ENCODE measurements at regions not wholly inside any gene's neighbourhood (a gene's known extent, or its start where the extent isn't known, plus 50 kb on each side); places are given as distances from the start of the nearest gene placed in this dataset.
A peak's percentile ranks its signal among the peaks of the same experiment; 100 is the strongest.
"Not testable (repeated sequence)": the region's sequence is repeated elsewhere in the genome, so short reads cannot be mapped to it uniquely, and the experiment has no call there.

DNA sequence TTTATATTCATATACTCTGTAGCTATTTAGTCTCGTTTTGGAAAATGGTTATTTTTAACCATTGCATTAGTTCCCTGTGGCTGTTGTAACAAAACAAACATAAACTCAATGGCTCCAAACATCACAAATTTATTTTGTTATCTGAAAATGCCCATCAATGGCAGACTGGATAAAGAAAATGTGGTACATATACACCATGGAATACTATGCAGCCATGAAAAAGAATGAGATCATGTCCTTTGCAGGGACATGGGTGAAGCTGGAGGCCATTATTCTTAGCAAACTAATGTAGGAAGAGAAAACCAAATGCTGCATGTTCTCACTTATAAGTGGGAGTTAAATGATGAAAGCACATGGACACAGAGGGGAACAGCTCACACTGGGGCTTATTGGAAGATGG, 938.7 kb downstream of the NLGN4X start:
- DNase-seq: not testable (repeated sequence)

DNA sequence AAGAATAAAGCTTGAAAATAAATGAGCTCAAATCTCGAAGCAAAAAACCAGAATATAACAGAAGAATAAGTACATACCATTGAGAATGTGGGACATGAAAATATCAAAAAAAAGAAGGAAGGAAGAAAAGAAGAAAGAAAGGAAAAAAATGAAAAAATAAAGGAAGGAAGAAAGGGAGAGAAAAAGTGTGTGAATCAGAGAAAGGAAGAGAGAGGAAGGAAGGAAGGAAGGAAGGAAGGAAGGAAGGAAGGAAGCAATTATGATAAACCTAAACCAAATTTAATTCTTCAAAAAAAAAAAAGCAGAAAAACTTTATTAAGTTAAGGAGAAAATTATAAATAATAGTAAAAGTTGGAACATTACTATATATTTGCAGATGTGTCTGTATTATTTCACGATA, 949.8 kb downstream of the NLGN4X start:
- DNase-seq: no peak

DNA sequence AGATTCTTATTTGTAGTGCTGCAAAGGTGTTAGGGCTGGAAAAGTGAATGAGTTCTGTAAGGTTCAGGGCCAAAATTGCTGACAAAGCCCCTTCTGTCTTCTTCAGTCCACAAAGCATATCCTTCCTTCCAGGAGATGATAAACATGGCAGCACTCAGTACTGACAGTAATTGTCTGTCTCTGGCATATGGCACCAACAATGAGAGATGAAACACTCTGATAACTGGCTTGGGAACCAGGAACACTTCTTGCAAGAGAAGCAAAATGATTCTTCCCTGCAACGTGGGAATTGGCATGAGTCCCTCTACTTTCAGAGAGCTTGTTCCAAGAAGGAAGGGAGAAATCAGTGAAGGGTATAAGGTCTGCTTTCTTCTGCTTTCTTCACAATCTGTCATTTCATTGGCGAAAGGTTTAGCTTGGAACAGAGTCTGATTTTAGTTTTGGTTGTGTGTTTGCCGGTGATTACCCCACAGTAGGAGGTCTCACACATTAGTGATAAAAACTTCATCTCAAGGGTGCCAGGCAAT, 963.3 kb downstream of the NLGN4X start:
- no peak for DNase-seq

DNA sequence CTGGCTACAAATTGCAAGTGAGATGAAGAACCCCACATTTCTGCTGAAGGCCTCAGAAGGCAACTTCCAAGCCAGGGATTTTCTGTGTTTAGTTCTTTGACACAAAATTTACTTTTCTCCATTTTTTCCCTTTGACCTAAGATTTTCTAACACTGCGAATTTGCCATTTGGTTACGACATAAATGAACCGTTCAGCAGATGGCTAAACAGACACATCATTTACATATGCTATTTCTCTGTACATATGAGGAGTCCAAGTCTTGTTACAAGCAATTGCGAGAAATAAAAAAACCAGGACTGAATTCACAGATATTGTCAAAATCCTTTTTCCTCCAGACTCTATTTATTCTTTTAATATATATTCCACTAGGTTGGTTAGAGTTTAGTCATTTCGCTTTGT, 978.6 kb downstream of the NLGN4X start:
- no peak for DNase-seq

DNA sequence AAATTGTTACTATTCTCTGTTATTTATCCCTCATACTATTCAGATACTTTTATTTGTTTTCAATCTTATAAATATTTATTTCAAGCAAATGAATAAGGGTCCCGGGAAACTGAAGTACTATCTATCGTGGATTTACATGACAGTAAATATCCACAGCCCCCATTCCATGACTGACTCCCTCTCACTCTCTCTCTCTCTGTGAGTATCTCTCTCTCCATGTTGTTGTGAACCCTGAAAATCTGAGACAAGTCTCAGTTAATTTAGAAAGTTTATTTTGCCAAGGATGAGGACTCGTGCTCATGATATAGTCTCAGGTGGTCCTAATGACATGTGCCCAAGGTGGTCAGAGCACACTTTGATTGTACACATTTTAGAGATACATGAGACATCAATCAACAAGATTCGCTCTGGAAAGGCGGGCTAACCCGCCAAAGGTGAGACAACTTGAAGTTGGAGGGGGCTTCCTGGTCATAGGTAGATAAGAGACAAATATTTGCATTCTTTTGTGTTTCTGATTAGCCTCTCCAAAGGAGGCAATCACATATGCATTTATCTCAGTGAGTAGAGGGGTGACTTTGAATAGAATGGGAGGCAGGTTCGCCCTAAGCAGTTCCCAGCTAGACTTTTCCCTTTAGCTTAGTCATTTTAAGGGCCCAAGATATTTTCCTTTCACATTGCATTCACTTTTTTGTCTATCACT, 986.4 kb downstream of the NLGN4X start:
- DNase-seq: no peak

DNA sequence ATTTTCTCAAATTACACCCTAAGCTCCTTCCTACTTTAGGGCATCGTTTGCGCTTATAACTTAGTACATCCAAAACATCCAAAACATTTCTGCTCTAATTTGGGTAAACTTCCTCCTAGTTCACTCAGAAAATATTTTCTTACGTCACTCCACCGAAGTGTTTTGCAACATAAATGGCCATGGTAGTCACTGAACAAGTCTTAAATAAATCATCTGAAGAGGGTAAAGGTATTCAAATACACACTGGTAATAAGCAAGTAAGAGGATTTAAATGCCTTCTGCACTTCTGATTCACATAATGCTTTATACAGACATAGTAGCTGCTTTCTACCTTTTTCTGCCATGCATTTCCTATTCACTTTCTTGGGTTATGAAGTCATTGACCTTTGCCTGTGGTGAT, 991.9 kb downstream of the NLGN4X start:
- DNase-seq: no peak

DNA sequence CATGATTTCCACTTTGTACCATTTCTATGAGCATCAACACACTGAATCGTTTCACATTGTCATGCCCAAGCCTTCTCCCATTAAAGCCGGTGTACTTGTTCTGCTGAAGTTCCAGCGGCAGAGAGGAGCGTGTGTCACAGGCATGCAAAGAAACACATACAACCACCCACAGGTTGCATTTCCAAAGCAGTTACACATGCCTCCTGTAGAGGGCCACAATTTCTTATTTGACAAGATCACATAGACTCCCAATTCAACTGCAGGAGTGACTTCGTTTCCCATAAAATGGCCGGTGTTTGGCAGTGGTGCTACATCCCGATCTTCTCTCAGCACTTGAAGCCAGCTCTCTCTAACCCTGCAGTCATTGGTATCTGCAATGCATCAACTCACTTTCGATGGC, 992.6 kb downstream of the NLGN4X start:
- no peak for DNase-seq

DNA sequence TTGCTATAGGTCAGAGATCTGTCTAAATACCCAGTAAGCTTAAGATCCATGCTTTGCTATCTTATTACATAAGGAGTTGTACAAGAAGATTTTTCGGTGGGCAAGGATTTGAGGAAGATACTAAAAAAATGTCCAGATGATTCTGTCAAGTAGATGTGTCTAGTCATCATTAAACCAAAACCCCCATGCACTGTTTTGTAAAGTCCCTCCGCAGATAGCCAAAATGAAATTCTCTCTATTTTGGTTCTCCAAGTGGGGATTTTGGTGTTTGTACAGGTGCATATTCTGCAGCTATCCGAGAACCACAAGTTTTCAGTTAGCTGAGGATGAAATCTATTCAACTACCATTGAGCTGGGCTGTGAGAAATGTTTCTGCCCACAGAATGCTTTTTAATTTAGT, 994.8 kb downstream of the NLGN4X start:
- DNase-seq: no peak

DNA sequence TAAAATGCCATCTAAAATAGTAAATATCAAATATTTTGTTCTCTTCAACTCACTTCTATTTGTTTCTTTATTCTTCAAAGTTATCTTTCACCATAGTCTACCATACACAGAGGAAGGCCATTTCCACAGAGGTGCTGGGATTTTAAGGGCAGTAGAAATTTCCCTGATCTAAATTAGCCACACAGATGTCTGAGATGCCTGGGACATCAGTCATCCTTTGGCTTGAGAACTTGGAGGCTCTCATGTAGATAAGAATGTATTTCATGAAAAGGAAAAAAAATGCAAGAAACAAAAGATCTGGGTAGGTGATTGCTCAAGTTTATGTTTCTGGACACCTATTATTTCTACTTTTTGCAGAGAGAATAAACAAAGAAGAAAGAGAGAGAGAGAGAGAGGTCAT, 1008.2 kb downstream of the NLGN4X start:
- DNase-seq: no peak

DNA sequence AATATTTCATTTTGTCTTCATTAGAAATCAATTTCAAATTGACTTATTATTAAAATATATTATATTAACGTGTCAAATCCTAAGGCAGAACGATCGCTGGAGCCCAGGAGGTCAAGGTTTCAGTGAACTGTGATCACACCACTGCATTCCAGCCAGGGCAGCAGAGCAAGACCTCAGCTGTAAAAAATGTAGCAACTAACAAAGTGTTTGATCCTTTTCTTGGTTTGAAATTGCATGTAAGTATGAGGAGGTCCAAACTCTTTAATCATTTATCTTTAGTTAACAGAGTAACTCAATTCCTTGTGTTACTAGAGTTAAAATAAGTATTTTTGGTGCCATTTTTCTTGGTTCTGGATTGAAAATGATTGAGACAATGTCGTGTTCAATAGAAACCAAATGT, 1033.9 kb downstream of the NLGN4X start:
- no peak for DNase-seq

DNA sequence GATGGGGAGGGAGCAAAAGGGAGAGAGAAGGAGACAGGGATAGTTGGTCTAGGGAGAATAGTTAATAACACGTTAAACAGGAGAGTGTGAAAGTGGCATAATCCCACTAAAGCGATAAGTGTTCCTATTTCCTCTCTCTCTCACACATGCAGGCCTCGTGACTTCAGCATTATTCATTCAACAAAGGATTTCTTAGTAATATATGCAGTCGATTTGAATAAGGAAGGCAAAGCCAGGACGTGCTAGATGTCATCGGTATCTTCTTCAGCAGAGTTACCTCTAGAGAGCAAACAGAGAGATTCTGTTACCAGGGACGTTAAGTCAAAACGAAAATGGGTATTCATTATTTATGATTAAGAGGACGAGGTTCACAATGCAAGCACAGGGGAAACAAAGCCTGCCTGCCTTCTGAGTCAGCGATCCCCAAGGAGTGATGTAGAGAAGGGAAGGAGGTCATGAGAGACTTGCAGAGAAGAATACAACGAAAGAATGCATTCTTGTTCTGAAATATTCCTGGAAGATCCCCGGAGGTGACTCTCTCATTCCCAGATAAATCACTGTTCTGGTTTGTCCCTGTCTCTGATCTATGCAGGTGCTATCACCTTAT, 1048.4 kb downstream of the NLGN4X start:
- no peak for DNase-seq

DNA sequence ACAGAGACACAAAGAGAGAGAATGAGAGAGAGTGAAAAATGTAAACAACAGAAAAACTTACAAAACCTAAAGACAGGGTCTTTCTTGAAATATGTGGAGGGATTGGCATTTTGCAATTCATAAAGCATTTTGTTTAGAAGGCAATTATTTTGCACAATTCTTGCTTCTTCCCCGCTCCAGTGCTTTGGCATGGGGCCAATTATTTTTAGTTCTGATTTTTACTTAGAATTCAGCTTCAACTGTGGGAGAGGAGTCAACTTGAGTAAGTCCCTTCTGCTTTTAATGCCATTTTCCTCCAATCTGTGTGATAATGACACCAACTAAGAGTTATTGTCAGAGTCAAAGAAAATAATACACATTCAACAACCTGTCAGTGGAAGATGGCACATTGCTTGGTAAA, 1051.9 kb downstream of the NLGN4X start:
- no peak for DNase-seq

DNA sequence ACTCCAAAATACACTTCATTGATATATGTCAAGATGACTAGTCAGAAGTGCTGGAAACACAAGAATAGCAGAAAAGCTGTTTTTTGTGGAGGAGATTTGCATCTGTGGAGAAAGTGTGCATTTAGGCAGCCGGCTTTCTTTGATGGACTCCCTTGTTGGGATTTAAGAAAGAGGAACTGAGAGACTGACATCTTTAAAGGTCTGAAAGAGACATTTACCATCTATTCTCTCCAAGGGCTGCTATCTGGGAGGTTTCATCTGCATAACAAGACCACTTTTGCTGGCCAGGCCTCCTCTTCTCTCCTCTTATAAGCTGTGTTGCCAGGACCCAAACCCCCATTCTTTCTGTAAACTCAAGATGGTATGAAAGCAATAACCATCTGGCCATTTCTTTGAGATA, 1065.0 kb downstream of the NLGN4X start:
- no peak for DNase-seq

DNA sequence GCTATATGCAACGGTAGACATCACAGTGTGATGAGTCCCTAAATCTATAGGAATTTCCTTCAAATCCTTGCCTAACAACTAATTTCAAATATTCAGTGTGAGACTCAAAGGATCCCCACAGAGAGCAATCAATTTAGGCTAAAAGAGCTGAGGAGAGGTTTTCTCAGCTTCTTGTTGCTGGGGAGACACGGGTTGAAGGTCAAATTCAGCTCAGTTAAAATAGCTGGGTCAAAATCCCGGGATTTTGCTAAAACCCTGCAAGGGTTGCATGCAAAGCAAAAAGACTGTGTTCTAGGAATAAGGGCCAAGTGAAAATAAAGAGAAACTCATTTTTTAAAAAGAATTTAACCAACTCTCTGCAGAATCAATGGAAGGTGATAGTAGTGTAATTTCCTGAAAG, 1073.4 kb downstream of the NLGN4X start:
- no peak for DNase-seq

DNA sequence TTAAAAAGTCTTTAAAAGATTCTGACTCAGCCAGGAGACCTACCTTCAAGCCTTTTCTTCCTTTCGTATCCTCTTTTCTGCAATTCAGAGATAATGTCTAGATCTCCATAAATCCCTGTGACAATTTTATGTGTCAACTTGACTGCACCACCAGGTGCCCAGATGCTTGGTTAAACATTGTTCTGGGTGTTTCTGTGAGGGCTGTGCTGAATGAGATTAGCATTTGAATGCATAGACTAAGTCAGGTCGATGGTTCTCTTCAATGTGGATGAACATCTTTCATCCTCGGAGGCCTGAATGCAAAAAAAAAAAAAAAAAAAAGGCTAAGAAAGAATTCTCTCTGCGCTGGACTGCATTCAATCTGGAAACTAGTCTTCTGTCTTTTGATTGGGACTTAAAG, 1082.7 kb downstream of the NLGN4X start:
- no peak for DNase-seq

DNA sequence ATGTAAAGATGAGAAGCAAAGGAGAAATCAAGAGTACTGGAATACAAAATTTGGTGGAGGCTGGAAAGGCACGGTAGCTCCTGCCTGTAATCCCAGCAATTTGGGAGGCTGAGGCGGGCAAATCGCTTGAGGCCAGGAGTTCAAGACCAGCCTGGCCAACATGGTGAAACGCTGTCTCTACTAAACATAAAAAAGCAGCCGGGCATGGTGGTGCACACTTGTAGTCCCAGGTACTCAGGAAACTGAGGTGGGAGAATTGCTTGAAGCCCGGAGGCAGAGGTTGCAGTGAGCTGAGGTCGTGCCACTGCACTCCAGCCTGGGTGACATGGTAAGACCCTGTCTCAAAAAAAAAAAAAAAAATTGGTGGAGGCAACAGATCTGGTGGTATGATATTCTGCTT, 1086.0 kb downstream of the NLGN4X start:
- DNase-seq: no peak

DNA sequence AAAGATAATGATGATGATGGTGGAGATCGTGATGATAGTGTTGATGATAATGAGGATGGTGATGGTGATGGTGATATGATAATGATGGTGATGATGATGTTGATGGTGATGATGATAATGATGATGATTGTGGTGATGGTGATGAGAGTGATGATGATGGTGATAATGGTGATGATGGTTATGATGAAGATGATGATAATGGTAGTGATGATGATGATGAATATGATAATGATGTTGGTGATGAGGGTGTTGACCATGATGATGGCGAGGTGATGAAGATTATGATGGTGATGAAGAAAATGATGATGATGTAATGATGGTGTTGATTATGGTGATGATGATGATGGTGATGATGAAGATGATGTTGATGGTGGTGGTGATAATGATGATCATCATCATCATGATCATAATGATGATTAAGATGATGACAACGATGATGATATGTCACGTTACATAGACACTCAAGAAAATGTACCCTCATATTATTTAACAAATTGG, 1106.4 kb downstream of the NLGN4X start:
- no peak for DNase-seq

DNA sequence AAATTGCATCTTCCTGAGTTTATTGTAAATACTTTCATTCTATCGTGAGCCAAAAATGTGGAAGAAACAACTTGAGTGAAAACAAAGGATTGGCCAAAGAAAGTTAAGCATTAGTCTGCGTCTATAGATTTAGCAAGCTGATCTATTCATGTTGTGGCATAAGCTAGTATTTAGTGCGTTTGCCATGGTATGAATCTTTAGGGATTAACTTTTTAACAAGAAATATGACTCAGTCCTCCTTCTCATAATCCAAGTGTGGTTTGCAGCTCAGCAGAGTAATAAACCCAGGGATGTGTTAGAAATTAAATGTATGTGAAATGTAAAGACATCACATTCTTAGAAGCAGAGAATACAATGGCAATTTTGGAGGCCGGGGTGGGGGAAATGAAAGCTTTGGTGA, 1110.9 kb downstream of the NLGN4X start:
- DNase-seq: no peak

DNA sequence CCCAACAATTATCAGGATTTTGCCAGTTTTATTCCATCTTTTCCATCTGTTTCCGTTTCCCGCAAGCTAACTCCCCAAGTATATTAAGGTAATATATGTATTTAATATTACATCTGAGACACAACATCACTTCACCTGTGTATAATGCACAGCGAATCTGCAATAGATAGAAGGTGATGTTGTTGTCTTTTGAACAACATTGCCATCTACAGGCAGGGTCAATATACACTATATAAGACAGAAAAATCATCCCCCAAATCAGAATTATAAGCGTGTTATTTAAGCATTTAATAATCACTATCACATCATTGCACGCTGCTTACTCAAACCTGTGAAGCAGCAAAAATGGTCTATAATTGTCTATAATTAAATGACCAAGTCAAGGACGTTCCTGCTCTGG, 1115.5 kb downstream of the NLGN4X start:
- peak in 1 of 5 donors; percentile 2 for DNase-seq

DNA sequence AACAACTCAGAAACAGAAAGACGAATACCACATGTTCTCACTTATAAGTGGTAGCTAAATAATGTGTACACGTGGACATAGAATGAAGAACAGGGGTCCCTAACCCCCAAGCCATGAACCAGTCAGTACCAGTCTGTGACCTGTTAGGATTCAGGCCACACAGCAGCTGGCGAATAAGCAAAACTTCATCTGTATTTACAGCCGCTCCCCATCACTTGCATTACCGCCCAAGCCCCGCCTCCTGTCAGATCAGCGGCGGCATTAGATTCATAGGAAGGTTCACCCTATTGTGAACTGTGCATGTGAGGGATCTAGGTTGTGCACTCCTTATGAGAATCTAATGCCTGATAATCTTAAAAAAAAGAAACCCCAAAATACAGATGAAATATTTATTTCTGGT, 1128.7 kb downstream of the NLGN4X start:
- no peak for DNase-seq

DNA sequence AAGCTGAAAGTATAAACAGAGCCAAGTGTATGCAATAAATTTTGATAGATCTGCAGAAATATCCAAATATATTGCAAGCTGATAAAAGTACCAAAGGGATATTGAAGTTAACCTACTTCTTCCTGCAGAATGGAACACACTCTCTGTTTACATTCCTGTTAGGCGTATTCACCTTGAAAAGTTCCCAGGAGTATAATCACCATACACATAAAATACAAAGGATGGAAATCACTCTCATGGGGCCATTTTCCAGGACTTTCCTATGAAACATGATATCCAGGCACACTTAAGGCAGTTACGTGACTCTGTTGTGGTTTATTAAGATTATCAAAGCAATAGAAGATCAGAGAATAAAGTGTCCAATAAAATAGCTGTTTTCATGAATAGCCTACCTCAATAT, 1142.3 kb downstream of the NLGN4X start:
- DNase-seq: no peak

DNA sequence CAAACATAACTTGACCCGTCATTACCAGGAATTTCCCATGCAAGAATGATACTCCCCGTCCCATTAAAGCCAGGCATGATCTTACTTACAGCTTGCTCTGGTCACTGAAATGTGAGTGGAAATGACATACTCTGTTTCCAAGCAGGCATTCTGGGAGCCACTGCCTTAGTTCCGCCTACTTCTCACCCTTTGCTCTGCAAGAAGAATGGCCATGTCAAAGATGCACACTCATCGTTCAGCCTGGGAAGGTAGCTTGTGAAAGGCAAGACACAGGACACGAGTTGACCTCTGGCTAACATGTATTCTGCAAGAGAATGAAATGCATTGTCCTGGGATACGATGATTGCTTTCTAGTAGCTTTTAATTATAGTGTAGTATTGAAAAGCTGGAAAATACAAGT, 1144.4 kb downstream of the NLGN4X start:
- DNase-seq: no peak

DNA sequence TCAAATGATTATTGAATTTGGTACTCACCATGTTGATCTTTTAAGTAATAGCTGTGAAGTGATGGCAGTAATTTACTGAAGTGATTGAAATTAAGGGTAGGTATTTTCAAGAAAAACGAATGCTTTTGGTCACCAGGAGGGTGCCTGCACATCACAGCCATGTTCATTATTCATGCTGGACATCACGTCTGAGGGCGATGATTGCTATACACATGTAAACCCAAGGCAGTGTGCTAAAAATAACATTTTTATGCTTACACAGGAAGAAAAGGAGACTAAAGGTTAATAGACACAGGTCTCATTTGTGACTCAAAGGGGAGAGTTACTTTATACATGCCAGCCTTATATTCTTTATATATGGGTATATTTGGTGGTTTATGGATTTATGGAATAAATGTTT, 1146.0 kb downstream of the NLGN4X start:
- no peak for DNase-seq

DNA sequence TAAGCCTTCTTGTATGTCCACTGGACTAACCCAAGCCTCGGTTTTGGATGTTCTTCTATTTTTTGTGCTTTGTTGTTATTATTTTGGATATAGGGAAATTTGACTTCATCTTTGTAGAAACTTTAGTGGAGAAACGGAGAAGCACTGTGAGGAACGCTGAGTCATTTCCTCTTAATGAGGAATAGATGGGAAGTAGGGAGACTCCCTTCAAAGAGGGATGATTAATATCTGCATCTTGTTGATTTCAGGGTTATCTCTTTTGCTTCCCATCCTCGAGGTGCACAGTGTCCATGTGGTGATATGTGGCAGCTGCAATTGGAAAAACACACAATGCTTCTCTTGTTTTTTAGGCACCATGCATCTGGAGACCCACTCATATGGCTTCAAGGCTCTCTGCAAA, 1147.9 kb downstream of the NLGN4X start:
- no peak for DNase-seq

DNA sequence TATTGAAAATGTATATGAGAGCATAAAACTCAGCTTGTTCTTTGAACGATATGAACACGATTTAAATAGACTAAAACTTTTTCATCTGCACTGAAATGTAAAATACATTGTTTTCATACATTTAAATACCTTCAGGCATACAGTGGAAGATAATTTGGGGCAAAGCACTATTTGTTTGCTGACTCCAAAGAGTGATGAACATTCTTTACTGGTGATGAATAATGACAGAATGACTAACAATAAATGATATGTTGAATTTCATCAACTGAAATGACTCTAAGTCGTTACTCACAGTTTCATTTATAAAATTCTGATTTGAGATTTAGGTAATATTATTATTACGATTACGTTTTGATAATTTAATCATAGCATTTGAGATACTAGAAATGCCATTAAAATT, 1160.1 kb downstream of the NLGN4X start:
- DNase-seq: no peak
